SK-N-SH (cell line): ENCODE measurements at regions not wholly inside any gene's neighbourhood (a gene's known extent, or its start where the extent isn't known, plus 50 kb on each side); places are given as distances from the start of the nearest gene placed in this dataset.

Experiments used
- CTCF ChIA-PET: fragments of 300-600, 350-600 bp; formaldehyde crosslinking; extraction: SDS; loops from one replicate; lab custom pipeline; 2021; lab: Yijun Ruan, JAX
- POLR2A ChIA-PET: fragments of 350-600 bp; sonication (Branson Sonifier 250); formaldehyde crosslinking; extraction: SDS; loops from one replicate; lab custom pipeline; 2020; ENCODE audit warnings: antibody characterized with exemption, inconsistent platforms; lab: Yijun Ruan, JAX
- DNase-seq: peaks from one replicate; pipeline ENCODE4 v3.0.0; 2012
- H2AFZ ChIP-seq: fragments of 200-600 bp; sonication (generic); 2 replicates; pipeline ENCODE4 v1.8.1; 2016; ENCODE audit warnings: antibody characterized with exemption, mild to moderate bottlenecking, low read depth
- H3F3A ChIP-seq: fragments of 200-600 bp; sonication (generic); replicated peaks from 2 replicates; pipeline ENCODE3; 2016; ENCODE audit warnings: antibody characterized with exemption, mild to moderate bottlenecking; ENCODE audit not compliant: insufficient read depth
- H3K27ac ChIP-seq, 2 experiments: fragments of 200-500 bp in 1 of 2; fragments of 200-600 bp in 1 of 2; sonication (Bioruptor generic) in 1 of 2; sonication (generic), shearing (Covaris generic) in 1 of 2; 2 replicates each; pipeline versions ENCODE4 v1.5.1 to v1.6.1; 2014 to 2016; ENCODE audit warnings: low read depth in 2 of 2, inconsistent platforms in 1 of 2, low read length in 1 of 2, mild to moderate bottlenecking in 1 of 2, mixed read lengths in 1 of 2
- H3K27me3 ChIP-seq: fragments of 200-600 bp; sonication (generic), shearing (Covaris generic); 2 replicates; pipeline ENCODE4 v1.6.1; 2016; ENCODE audit warnings: mixed run types; ENCODE audit not compliant: insufficient read depth
- H3K36me3 ChIP-seq, 2 experiments: fragments of 200-500 bp in 1 of 2; fragments of 200-600 bp in 1 of 2; sonication (Bioruptor generic) in 1 of 2; sonication (generic) in 1 of 2; replicated peaks in 1 of 2; 2 replicates each; pipeline versions ENCODE3 to v1.5.1; 2014 to 2016; ENCODE audit warnings: low read length in 1 of 2, mild to moderate bottlenecking in 1 of 2; ENCODE audit not compliant: insufficient read depth in 2 of 2, control insufficient read depth in 1 of 2
- H3K4me1 ChIP-seq, 2 experiments: fragments of 200-500 bp in 1 of 2; fragments of 200-600 bp in 1 of 2; sonication (Bioruptor generic) in 1 of 2; sonication (generic), shearing (Covaris generic) in 1 of 2; 2 replicates each; pipeline versions ENCODE4 v1.5.1 to v1.6.1; 2014 to 2016; ENCODE audit warnings: low read depth in 1 of 2, low read length in 1 of 2, mixed run types in 1 of 2; ENCODE audit not compliant: insufficient read depth in 2 of 2, control insufficient read depth in 1 of 2
- H3K4me2 ChIP-seq: fragments of 200-600 bp; sonication (generic), shearing (Covaris generic); 2 replicates; pipeline ENCODE4 v1.6.1; 2017; ENCODE audit warnings: mixed run types
- H3K4me3 ChIP-seq, 2 experiments: fragments of 200-500 bp in 1 of 2; fragments of 200-600 bp in 1 of 2; sonication (Bioruptor generic) in 1 of 2; sonication (generic), shearing (Covaris generic) in 1 of 2; 2 replicates each; pipeline versions ENCODE4 v1.5.1 to v1.8.1; 2014 to 2016; ENCODE audit warnings: low read depth in 2 of 2, inconsistent platforms in 1 of 2, low read length in 1 of 2, mild to moderate bottlenecking in 1 of 2, mixed read lengths in 1 of 2, moderate library complexity in 1 of 2
- H3K79me2 ChIP-seq: fragments of 200-600 bp; sonication (generic); 2 replicates; pipeline ENCODE4 v1.8.1; 2017; ENCODE audit warnings: mild to moderate bottlenecking; ENCODE audit not compliant: insufficient read depth
- H3K9ac ChIP-seq: fragments of 200-600 bp; sonication (generic); 2 replicates; pipeline ENCODE4 v1.6.1; 2017; ENCODE audit warnings: mixed run types
- H3K9me2 ChIP-seq: fragments of 200-600 bp; sonication (generic); 2 replicates; pipeline ENCODE4 v1.6.1; 2017; ENCODE audit warnings: mixed run types
- H3K9me3 ChIP-seq: fragments of 200-600 bp; sonication (generic); 2 replicates; pipeline ENCODE4 v1.6.1; 2017; ENCODE audit warnings: mixed run types, mild to moderate bottlenecking, moderate library complexity
- H4K20me1 ChIP-seq: fragments of 200-600 bp; sonication (generic); 2 replicates; pipeline ENCODE4 v1.6.1; 2017; ENCODE audit warnings: mild to moderate bottlenecking, mixed run types; ENCODE audit not compliant: insufficient read depth
- CHD2 ChIP-seq: fragments of 150-350 bp; IDR thresholded peaks from 2 replicates; pipeline ENCODE4 v1.6.1; 2018; ENCODE audit warnings: low read length; ENCODE audit not compliant: partially characterized antibody
- ELF1 ChIP-seq: IDR thresholded peaks from 2 replicates; pipeline ENCODE4 v1.4.0; 2012
- EZH2phosphoT487 ChIP-seq: fragments of 200-600 bp; sonication (generic); IDR thresholded peaks from 2 replicates; pipeline ENCODE4 v1.6.1; 2017; ENCODE audit warnings: low read depth, mixed run types, mild to moderate bottlenecking, antibody characterized with exemption, moderate library complexity, borderline replicate concordance
- FOSL2 ChIP-seq: IDR thresholded peaks from 2 replicates; pipeline ENCODE4 v1.4.0; 2012; ENCODE audit warnings: low read depth, mild to moderate bottlenecking, moderate library complexity, borderline replicate concordance
- IRF3 ChIP-seq: fragments of 150-350 bp; IDR thresholded peaks from 2 replicates; pipeline ENCODE4 v1.6.1; 2016; ENCODE audit warnings: mild to moderate bottlenecking, low read depth, low read length
- MAX ChIP-seq: IDR thresholded peaks from 2 replicates; pipeline ENCODE4 v1.4.0; 2012; ENCODE audit warnings: low read depth
- MEF2A ChIP-seq: IDR thresholded peaks from 2 replicates; pipeline ENCODE4 v1.4.0; 2012; ENCODE audit warnings: low read depth, borderline replicate concordance
- NFIC ChIP-seq: IDR thresholded peaks from 2 replicates; pipeline ENCODE4 v1.4.0; 2012; ENCODE audit warnings: borderline replicate concordance
- PBX3 ChIP-seq: IDR thresholded peaks from 2 replicates; pipeline ENCODE4; 2012
- RAD21 ChIP-seq: IDR thresholded peaks from 2 replicates; pipeline ENCODE4 v1.6.1; 2012; ENCODE audit warnings: mild to moderate bottlenecking, low read length
- RCOR1 ChIP-seq: fragments of 150-350 bp; IDR thresholded peaks from 2 replicates; pipeline ENCODE4 v1.6.1; 2017; ENCODE audit warnings: antibody characterized with exemption, low read length
- TCF12 ChIP-seq: IDR thresholded peaks from 2 replicates; pipeline ENCODE4 v1.4.0; 2012
- YY1 ChIP-seq: IDR thresholded peaks from 2 replicates; pipeline ENCODE4 v1.4.0; 2012; ENCODE audit warnings: low read depth, mild to moderate bottlenecking
- ZBTB33 ChIP-seq: IDR thresholded peaks from 2 replicates; pipeline ENCODE4 v1.4.0; 2012; ENCODE audit warnings: low read depth, borderline replicate concordance
- WGBS: methylation state at CpG from one replicate; pipeline ENCODE4 v1.1.6; 2017; ENCODE audit warnings: low lambda C conversion rate; 5-methylcytosine and 5-hydroxymethylcytosine counted together

GRCh38 chr11:104402812-104403521 lies 239.0 kb upstream of the PDGFD start:
- Histone ChIP-seq H3K4me1 (no peaks in the 10 kb centered on the region; a peak in 1 of 4 replicates), H3K4me3 (no peak overlapping the region), H3K9ac (no peak overlapping the region), H3F3A (no peaks in the 10 kb centered on the region), H3K79me2 (no peaks in the 10 kb centered on the region), H3K36me3 (no peaks in the 10 kb centered on the region), H3K27ac (no peak overlapping the region), H3K9me3 (no peaks in the 10 kb centered on the region), H3K27me3 (no peaks in the 10 kb centered on the region), H3K4me2 (no peak overlapping the region), H2AFZ (no peak overlapping the region), H3K9me2 (no peaks in the 10 kb centered on the region), H4K20me1 (no peaks in the 10 kb centered on the region)
- POLR2A ChIA-PET: no interaction called here
- CTCF ChIA-PET: no interaction called here
- TF ChIP-seq MEF2A: no peak
- no peak for TF ChIP-seq FOSL2
- TF ChIP-seq TCF12: no peak
- WGBS: 63% methylated on average over 1 of the region's 1 CpG
- DNase-seq: no peak

- H3K79me2 ChIP-seq: no peaks in the 10 kb centered on the region
- ChIA-PET POLR2A (no interaction called here), CTCF (interaction anchor here (1.0 kb wide), 1 partner anchor 13 kb away, joined by 4 read pairs; no protein-coding TSS in a partner anchor)
- H3K27me3 ChIP-seq: no peaks in the 10 kb centered on the region
- no peaks in the 10 kb centered on the region for H3K4me1 ChIP-seq
- no peaks in the 10 kb centered on the region for H4K20me1 ChIP-seq
- no peak overlapping the region for H2AFZ ChIP-seq
- H3K36me3 ChIP-seq: no peaks in the 10 kb centered on the region
- no peak for DNase-seq
- no peak overlapping the region for H3K9ac ChIP-seq
- no peak overlapping the region for H3K4me2 ChIP-seq
- TF ChIP-seq FOSL2 (no peak), MAX (no peak), RCOR1 (no peak), MEF2A (no peak), PBX3 (no peak)
- H3F3A ChIP-seq: no peaks in the 10 kb centered on the region
- WGBS: 55% methylated on average over 1 of the region's 1 CpG
- H3K9me2 ChIP-seq: no peaks in the 10 kb centered on the region
- H3K27ac ChIP-seq: no peak overlapping the region
- no peak overlapping the region for H3K4me3 ChIP-seq
- no peaks in the 10 kb centered on the region for H3K9me3 ChIP-seq
Observed at GRCh38 chr11:104394508-104394907, 230.6 kb upstream of the PDGFD start.

- Histone ChIP-seq H3F3A (no peaks in the 10 kb centered on the region), H3K9ac (no peak overlapping the region), H3K9me3 (no peaks in the 10 kb centered on the region), H3K4me3 (no peak overlapping the region), H3K36me3 (no peaks in the 10 kb centered on the region), H3K27me3 (no peaks in the 10 kb centered on the region), H3K79me2 (no peaks in the 10 kb centered on the region), H3K9me2 (no peaks in the 10 kb centered on the region), H2AFZ (no peak overlapping the region), H4K20me1 (no peaks in the 10 kb centered on the region), H3K27ac (no peak overlapping the region), H3K4me1 (no peaks in the 10 kb centered on the region), H3K4me2 (no peak overlapping the region)
- ChIA-PET CTCF (interaction anchor here (0.6 kb wide), 1 partner anchor 82 kb away, joined by 3 read pairs; no protein-coding TSS in a partner anchor), POLR2A (no interaction called here)
- DNase-seq: no peak
- 65% methylated on average over 4 of the region's 4 CpGs for WGBS
- no peak for TF ChIP-seq NFIC
- no peak for TF ChIP-seq IRF3
- TF ChIP-seq YY1: no peak
- no peak for TF ChIP-seq TCF12
- TF ChIP-seq EZH2phosphoT487: no peak
- no peak for TF ChIP-seq RAD21
- TF ChIP-seq FOSL2: no peak
- no peak for TF ChIP-seq ZBTB33
- TF ChIP-seq ELF1: no peak
- no peak for TF ChIP-seq CHD2
Observed at GRCh38 chr11:104390651-104391050, 226.7 kb upstream of the PDGFD start.
